H54 (cell line): ENCODE measurements at regions not wholly inside any gene's neighbourhood (a gene's known extent, or its start where the extent isn't known, plus 50 kb on each side); places are given as distances from the start of the nearest gene placed in this dataset.
A peak's percentile ranks its signal among the peaks of the same experiment; 100 is the strongest.
"Not testable (repeated sequence)": the region's sequence is repeated elsewhere in the genome, so short reads cannot be mapped to it uniquely, and the experiment has no call there.

ENCODE experiments used
- DNase-seq: peaks from one replicate; pipeline ENCODE4 v3.0.0; 2011; ENCODE audit warnings: low spot score, mixed read lengths; ENCODE audit not compliant: insufficient read length
- FAIRE-seq: peaks from 3 replicates; lab custom pipeline; 2011; peaks lifted over from hg19 to GRCh38; lab: Jason Lieb, UNC
- POLR2A ChIP-seq: IDR thresholded peaks from 2 replicates; pipeline ENCODE4 v1.6.1; 2011; ENCODE audit warnings: low read depth, mild to moderate bottlenecking, low read length

DNA sequence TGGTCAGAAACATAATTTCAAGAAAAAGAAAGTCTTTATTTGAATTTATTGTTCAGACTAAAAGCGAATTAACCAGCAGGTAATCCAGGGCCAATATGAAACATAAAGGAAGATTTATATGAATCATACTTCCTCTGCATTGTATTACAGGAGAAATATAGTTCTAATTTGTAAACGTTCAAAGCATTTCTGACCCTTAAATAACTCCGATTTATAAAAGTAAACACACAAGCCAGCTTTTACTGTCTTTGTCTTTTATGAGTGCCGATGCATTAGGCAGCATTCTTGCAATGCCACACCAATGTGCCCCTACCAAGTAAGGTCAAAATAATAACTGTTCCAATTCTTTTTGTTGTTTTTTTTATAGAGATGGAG lies 118.8 kb upstream of the RBBP8 start:
- no peak for TF ChIP-seq POLR2A
- FAIRE-seq (peak; percentile 23), DNase-seq (no peak)

DNA sequence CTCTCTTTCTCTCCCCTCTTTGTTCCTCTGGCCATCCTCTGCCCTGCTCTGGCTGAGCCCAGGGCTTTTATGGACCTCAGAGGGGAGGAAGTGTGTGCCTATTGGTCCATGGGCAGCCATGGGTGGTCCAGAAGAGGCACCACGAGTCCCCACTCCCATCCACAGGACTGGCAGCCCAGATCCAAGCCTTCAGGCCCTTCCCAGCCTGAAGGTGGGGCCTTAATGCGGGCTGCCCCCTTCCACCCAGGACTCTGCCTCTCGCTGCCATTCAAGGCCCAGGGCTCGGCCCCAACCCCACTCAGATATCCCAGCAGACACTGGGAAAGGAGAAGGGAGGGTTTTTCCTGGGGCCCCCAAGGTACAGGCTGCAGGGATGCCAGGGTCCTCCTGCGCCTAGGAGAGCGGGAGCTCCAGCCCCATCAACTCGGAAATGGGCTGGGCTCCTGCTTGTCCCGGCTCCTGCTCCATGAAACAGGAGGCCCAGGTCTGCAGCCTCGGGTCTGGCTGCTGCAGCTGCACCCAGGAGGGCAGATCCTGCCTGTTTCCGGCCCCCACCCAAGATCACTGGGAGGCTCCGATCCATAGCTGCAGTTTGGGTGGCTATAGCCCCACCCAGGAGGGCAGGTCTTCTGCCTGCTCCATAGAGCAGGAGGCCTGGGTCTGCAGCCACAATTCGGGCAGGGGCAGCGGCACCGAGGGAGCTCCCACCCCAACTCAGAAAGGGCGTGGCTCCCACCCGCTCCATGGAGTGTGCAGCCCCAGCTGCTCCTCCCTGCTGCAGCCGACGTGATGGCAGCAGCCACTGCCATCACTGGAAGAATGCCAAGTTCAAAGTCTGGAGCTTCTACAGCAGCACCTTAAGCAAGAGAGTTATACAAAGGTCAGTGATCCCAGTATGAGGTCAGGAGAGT lies 116.6 kb upstream of the RBBP8 start:
- TF ChIP-seq POLR2A: no peak
- DNase-seq (no peak), FAIRE-seq (no peak)

DNA sequence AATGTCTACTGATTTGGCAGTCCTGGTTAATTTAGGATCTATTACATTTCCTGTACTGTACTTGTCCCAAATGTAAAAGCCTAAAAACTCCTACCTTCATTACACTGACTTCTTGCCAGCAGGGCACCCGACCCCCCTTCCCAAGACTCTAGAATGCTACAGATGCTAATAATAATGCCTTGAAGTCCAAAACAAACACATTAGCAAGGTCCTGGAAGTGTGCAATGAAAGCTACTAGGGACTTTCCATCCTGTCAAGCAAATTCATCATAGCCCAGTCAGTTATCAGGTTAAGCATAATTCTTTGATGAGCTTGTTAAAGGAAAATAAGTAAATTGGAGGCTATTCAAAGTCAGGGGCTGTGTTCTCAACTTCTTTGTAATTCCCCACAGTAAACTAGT lies 115.3 kb upstream of the RBBP8 start:
- FAIRE-seq: no peak
- TF ChIP-seq POLR2A: no peak
- DNase-seq: no peak

DNA sequence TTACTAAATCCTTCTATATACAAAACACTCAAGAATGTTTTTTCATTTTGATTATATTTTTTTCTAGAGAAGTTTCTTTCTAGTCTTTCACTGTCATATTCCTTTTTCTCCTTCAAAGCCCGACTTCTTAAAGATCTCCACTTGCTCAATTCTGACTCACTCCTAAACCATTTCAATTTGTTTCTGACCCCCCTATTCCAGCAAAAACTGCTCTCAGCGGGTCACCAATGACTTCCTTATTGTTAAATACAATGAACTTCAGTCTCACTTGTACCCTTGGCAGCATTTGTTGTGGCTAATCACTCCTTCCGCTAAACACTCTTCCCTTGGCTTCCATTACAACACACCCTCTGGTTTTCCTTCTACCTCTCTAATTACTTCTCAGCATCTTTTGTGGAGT lies 111.1 kb upstream of the RBBP8 start:
- peak; percentile 6 for DNase-seq
- FAIRE-seq: peak; percentile 87
- TF ChIP-seq POLR2A: no peak

DNA sequence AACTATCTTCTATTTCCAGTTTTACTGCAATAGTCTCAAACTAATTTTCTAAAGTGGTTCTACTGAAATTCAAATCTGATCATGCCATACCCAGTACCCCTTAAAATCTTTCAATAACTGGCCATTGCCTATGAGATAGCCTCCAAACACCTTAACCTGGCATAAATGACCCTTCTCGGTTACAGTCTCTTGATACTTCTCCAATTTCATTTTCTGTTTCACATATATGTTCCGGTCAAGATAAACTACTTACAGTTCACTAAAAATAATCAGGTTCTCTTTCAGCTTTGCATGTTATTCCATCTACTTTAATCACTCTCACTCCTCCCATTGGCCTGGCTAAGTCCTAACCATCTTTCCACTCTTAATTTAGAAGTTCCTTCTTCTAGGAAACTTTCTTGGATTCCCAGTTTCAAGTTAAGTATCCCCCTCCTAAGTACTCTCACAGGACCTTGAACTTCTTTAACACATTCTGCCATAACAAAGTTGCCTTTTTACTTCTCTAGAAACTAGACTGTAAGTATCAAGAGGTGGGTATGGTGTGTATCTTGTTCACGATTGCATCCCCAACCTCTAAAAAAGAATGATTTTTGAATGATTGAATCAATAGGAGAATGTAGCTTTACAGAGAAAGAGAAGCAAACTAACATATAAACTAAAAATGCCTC lies 110.2 kb upstream of the RBBP8 start:
- FAIRE-seq (no peak), DNase-seq (no peak)
- no peak for TF ChIP-seq POLR2A

DNA sequence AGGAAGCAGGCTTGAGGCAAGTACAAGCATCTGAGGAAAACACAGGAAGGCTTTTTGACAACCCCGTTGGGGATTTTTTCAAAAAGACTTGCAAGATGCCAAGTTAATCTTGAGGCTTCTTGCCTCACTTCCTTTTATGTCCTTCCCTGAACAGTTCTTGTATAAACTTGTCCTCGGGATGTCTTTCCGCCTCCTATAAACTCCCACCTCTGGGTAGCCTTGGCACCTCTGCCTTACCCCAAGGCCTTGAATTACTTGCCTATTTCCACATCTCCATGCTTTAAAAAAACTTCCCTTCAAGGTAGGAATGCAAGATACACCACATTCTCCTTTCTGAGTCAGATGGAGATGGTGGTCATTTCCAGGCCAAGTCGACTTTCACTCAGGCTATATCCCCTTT lies 106.4 kb upstream of the RBBP8 start:
- DNase-seq (no peak), FAIRE-seq (no peak)
- TF ChIP-seq POLR2A: no peak

DNA sequence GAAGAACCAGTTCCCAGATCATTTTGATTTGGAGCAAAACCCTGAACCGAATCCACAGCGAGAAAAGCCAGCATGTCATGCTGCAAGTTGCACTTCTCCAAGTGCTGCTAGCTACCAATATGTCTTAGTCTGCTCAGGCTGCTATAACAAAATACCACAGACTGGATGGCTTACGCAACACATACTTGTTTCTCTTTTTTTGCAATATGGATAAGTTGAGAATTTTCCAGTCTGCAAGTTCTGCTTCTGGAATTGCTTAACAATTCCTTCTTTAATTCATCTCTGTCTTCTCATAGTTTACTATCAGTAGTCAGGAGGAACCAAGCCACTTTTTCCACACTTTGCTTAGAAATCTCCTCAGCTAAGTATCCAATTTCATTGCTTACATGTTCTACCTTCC lies 105.9 kb upstream of the RBBP8 start:
- DNase-seq (no peak), FAIRE-seq (no peak)
- TF ChIP-seq POLR2A: no peak

DNA sequence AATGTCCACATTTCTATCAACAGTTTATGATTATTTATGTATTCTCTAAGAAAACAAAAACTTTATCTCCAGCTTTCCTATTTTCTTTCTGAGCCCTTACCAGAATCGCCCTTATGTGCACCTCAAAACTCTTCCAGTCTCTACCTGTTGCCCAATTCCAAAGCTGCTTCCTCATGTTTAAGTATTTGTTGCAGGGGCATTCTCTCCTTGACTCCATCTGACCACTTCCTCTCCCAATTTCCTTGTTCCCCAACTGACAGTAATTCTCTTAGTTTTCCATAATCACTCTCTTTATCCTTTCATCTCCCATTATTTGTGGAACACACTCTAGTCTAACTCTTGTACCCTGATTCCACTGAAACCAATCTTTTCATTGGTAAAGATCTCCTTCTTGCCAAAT lies 105.4 kb upstream of the RBBP8 start:
- DNase-seq: no peak
- no peak for FAIRE-seq
- TF ChIP-seq POLR2A: no peak

DNA sequence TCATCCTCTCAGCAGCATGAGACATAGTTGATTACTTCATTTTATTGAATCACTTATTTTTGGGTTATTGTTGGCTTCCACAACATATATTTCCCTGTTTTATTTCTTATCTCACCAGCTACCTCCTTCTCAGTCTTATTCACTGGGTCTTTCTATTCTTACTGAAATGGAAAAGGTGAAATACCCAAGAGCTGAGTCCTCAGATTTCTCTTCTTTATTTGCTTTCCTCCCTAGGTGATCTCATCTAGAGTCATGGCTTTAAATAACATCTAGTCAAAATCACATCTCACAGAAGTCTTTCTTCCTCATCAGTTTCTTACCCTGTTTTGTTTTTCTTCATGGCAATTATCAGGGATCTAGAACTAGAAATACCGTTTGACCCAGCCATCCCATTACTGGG lies 105.0 kb upstream of the RBBP8 start:
- no peak for DNase-seq
- FAIRE-seq: peak; percentile 45
- TF ChIP-seq POLR2A: no peak

DNA sequence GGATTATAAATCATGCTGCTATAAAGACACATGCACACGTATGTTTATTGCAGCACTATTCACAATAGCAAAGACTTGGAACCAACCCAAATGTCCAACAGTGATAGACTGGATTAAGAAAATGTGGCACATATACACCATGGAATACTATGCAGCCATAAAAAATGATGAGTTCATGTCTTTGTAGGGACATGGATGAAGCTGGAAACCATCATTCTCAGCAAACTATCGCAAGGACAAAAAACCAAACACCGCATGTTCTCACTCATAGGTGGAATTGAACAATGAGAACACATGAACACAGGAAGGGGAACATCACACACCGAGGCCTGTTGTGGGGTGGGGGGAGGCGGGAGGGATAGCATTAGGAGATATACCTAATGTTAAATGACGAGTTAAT lies 104.5 kb upstream of the RBBP8 start:
- not testable (repeated sequence) for FAIRE-seq, DNase-seq

DNA sequence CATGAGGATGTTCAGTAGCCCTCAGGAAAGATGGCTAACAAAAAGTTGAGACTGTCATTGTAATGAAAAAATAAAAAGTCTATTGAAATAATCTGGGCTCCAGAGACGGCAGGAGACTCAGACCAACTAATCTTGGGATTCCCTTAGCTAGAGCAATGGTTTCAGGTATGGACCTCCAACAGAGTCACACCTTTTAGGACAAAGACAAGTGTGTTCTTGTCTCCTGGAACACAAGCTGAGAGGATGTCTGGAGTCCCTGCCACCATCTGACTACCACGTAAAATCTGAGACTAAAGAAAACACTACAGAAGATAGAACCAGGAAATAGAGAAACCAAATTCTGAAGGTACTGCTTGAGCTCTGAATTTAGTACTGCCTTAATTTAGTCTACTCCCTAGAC lies 103.3 kb upstream of the RBBP8 start:
- no peak for DNase-seq
- no peak for TF ChIP-seq POLR2A
- no peak for FAIRE-seq

DNA sequence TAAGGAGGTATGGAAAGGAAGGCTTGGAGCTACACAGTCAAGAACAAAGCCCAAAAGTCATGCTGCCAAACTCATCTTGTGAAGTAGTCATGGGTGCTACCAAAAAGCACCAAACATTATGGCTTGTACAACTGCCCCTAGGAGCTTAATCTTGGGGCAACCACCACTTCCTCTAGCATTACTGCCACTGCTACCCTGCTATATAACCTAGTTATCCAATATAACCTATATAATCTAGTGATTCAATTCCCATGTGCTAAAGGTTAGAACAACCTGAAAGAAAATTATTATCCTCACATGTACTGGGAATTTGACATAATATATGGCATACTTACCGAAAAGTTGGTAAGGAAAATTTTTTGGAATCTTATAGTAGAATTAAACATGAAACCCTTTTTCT lies 102.6 kb upstream of the RBBP8 start:
- DNase-seq (no peak), FAIRE-seq (no peak)
- no peak for TF ChIP-seq POLR2A

DNA sequence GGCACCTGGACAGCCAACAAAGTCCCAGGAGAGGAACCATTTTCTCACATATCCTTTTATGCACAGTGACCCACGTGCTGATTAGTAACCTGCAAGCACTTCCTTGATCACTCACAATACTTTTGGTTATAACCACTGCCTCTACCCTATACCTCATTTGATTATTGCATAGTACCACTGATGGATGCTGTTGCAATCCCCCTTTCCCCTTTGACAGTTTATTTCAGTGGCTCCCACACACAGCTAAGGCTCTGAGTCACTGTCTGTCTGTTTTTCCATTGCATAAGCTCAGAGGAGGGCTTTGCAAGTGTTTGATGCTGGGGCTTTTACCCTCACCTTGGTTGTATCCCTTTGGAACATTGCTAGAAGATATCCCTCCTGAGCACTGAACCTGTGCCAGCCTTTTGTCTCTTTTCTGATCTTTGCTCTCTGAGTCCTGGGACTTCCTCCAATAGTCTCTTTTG lies 101.7 kb upstream of the RBBP8 start:
- DNase-seq (no peak), FAIRE-seq (peak; percentile 67)
- TF ChIP-seq POLR2A: no peak

DNA sequence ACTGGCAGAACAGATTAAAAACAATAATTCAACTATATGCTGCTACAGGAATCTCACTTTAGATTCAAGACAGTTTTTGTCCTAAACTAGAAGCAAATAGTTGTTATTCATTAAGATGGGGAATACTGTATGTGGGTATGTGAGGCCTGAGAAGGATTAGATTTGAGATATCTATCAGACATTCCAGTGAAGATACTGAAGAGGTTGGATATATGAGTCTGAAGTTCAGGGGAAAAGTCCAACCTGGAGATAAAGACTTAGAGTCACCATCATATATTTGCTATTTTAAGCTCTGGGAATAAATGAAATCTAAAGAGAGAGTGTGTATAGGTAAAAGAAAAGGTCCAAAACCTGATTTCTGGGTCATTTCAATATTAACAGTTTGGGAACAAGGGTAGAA lies 96.2 kb upstream of the RBBP8 start:
- FAIRE-seq (no peak), DNase-seq (no peak)
- TF ChIP-seq POLR2A: no peak

DNA sequence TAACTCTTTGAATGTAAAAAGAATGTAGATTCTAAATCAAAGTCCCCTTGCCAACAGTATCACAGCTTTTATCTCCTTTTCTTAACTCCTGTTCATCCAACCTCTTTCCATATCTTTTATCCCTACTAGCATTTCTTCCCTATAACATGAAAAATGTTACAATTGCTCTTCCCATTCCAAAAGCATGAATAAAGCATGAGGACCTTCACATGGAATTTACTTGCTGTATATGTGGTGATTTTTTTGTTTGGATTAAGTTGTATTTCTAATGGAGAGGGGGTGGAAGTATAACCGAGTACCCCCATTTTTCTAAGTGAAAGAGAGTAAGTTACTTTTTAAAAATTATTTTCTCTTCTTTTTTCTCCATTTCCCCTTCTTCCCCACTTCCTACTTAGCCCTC lies 94.9 kb upstream of the RBBP8 start:
- TF ChIP-seq POLR2A: no peak
- DNase-seq (no peak), FAIRE-seq (no peak)
